GM03348 (cell line): ENCODE measurements at regions not wholly inside any gene's neighbourhood (a gene's known extent, or its start where the extent isn't known, plus 50 kb on each side); places are given as distances from the start of the nearest gene placed in this dataset.

ENCODE experiments used
- DNase-seq: peaks from one replicate; pipeline ENCODE4 v3.0.0; 2012; ENCODE audit warnings: low spot score

DNA sequence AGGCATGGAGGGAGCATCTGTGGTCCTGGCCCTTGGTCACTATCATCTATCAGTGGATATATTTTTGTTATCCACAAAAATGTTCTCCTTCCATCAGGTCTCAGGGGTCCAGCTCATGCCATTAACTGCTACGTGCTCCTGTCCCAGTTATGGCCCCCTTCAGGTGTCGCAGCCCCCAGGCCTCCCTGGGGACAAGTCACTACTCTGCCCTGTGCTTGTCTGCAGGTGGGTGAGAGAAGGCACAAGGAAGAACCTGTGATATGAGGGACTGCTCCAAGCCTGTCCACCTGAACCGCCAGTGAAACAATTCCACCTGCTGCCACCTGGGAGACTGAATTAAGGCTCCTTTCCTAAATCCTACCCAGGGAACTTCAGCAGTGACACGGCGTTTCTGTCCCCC, 229.6 kb upstream of the ID2 start:
- DNase-seq, result no peak

DNA sequence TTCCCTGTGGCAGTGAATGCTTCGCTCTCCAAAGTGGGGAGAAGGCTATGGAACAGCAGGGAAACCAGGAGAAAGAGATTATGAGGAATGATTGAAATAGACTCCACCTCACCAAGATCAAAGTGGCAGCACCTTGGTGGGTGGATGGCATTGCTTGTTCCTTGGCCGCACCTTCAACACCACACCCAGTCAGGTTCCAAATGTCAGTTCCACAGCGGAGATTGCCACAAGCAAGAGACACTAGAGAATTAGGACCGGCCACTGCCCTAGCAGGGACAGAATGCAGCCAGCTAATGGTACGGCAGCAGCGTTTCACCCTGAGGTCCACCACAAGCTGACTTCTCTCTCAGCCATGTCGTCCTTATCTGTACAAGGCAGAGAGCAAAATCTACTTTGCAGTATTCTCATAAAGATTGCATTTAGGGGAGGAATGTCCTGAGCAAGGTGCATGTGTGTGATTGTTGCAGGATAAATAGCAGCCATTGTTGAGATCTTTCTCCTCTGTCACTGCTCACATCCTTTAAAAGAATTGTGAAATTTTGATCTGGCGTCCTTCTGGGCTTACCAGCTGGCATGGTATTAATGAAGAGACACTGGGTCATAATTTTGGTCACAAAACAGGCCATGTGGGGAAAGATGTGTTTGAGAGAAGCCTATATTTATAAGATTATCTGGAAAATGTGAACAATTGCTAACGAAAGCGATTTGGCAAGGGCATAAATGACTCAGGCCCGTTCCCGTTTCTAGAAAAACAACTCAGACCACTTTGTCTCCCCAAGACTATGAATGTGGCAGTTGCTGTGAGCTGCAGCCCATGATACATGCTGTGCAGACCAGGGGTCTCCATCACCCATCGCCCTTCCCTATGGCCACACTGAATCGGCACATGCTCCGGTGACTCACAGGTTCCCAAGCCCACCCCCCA, 228.6 kb upstream of the ID2 start:
- DNase-seq, result peak; percentile 38

DNA sequence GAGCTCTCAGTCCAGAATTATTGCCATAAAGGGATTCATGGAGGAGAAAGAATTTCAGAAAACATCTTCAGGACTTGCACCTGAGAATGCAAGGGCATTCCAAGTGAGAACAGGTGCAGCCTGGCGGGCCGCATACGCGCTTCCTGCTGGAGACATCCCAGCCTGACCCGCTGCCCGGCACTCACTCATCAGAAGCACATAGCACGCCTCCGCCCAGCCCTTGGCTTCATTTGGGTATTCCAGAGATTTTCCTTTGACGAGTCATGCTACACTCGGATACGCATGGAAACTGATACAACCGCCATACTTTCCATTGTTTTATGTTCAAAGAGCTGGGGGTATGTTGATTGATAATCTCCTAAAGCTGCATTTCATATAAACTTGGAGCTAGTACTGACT, 228.0 kb upstream of the ID2 start:
- peak; percentile 55 for DNase-seq

DNA sequence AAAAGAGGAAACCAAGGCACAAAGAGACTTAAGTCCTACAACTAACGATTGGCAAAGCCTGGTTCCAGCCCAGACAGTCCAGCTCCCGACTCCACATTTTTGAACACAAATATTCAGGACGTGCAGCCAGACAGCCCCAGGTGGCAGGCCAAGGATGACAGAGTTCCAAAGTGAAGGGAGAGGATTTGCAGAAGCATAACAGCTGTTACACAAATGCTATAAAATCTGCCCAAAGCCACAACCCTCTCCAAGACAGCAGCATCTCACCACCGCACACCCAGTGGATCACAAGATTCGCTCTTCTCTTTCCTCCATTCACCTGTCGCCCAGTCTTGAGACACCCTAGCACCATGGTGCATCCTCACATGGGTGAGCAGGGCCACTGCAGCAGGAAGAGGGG, 227.1 kb upstream of the ID2 start:
- DNase-seq, result no peak

DNA sequence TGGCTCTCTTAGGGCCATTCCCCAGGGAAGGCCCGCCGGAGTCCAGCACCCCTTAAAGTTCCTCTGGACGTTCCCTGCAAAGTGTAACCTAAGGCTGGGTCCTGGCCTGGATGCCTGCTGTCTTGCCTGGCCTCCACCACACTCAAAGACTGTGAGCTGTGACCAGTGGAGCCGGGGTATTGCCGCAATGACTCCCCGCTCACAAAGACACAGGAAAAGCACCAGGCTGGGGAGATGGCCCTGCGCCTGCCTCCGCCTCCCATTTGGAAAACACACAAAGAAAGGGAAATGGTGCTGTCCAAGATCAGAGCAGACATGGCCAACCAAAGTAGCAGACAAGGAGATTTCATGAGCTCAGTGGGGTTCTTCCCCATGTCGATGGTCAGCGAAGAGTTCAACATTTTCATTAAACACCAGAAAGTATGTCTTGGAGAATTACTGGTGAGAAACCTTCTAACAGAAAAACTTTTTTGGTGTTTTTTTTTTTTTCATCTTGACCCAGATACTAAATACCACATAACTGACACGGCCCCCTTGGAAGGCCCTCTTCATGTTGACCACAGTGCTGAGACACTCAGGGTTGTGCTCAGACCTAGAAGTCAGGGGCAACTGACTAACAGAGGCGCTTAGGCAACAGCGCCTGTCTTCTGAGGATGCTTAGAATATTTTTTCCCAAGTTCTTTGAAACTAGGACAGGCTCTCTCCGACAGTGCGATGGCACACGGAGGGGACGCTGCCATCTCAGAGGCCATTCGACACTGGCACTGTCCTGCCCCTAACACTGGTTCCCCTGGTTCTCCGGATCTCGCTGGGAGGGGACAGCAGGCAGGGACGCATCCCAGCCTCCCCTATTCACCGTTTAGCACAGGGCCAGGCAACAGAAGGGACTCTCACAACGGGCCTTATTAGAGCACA, 226.4 kb upstream of the ID2 start:
- no peak for DNase-seq

DNA sequence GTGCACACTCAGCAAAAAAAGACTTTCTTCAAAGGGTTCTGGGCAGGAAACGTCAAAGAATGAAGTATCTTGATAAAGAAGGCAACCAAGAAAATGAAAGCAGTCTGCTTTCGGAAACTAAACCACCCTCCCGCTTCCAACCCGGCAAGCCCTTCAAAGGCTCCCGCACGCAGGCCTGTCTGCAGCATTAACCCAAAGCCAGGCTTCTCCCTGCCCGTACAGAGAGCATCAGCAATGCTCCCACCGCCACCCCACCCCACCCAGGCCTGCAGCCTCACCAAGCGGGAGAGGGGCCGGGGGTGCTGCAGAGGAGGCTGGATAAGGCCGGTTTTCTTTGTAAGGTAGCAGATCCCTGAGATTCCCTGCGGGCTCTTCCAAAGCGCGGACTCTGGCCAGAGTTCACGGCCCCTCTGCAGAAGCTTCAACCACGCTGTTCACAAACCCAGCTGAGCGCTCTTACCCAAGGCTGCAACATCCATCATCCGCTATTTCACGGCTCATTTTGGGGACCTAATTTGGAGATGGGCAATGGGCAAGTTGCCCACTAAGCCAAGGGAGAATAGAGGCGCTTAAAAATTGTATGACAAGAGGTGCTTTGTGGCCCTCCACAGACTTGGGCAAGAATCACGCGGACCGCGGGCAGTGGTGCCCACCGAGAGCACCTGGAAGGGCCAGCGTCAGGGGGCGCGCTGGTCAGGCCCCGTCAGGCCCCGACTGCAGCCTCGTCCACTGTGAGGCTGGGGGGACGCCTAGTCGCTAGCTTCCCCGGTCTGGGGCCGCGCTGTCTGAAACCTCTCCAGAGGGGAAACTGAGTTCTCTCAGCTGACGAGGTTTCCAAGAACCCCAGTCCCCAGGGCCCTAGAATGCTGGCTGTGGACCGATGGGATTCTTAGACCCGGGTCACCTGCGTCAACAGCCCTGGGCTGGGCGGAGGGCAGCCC, 225.4 kb upstream of the ID2 start:
- no peak for DNase-seq

DNA sequence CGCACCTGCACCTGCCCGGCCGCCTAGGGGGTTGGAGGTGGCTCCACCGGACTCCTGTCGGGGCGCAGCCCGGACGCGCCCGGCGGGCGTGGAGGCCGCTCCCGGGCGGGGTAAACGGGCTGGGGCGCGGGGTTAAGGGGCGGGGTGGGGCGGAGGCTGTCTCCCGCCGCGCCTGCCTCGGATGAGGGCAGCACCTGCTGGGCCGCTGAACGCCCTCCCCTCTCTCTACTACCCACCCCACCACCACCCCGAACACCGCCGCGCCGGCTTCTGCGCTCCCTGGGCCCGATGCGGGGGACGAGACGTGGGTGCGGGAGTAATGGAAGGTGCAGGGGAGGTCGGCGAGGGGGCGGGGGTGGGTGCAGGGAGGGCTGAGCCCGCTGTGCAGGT, 224.8 kb upstream of the ID2 start:
- DNase-seq, result no peak

DNA sequence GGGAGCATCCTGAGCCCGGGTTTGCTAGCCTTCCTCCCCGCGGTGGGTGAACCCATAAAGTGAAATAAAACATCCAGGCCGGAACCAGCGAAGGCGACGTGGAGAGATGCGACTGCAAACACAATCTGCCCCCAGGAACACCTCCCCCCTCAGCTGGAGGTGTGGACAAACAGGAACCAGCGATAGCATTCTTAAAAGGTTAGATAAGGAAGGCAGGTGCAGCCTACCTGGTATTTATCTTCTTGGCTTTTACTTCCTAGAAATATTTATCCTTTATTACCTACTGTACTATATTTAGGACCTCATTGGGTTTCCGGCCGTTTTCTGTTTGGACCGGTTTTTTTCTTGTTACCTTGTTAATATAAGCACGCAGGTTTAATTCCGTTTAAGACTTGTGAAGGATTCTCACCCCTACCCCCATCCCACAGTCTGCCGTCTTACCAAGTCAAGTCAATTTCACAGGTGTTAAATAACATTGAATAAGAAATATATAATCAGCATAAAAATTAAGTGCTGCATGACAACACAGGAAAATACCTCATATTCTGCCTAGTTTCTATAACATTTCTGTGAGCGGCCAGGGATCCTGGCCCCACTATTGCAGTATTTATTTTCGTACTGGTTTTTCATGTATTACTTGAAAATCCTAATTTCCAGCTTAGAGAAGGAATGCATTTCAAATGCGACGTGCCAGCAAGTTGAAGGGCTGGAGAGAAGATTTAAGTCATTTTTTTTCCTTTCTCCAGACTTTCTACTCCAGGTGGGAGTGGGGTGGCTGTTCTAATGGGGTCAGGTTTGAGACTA, 224.0 kb upstream of the ID2 start:
- no peak for DNase-seq

DNA sequence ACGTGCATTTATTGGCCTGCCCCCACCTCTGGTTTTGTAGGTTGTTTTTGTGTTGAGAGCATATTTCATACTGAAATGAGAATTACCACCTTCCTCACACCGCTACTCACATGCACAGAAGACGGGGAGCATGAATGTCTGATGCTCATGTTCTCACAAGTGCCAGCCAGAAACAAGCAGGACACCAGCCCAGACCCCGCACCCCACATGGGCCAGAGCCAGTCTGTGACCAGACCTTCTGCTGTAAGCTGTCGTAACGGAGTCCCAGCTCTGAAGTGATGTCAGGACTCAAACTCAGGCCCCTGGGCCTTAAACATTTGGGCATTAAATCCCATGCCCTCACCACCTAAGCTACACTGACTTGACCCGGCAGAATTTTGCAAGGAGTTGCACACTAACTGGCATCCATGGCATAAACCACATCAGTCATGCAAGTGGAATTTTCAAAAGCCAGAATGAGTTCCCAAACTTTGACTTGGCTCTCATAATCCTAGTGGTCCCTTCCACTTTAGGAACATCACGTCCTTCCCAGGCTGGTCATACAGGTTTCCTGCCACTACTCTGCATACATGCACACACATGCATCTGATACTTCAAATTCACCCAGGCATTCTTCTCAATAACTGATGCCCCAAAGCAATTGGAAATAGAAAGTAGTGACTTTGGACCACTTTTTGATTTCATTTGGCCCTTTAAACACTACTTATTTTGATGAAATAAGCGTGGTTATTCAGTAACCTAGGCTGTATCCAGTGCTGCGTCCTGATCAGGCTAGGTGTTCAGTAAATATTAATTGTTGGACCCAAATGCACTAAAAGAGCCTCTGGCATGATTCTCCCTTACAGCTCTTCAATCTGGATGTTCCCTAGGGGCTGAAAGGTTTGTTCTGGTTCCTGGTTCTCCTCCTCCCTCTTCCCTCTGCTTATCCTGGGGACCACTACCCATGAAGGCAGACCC, 223.1 kb upstream of the ID2 start:
- DNase-seq, result no peak

DNA sequence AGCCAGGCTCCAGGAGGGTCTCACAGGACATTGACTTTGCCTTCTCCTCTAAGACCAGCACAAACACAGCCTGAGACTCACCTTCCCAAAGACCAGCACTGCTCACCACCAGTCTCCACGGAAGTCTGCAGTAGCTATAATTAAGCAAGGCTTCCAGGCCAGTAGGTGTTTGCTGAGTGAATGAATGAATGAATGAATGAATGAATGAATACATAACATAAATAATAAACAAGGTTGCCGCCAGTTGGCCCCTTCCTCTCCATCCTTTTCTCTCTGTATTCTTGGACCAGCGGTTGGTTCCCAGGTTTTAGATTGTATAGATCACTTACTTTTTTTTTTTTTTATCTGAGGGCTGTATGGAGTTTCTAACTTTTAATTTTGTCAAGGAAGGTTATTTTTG, 222.4 kb upstream of the ID2 start:
- DNase-seq, result no peak

DNA sequence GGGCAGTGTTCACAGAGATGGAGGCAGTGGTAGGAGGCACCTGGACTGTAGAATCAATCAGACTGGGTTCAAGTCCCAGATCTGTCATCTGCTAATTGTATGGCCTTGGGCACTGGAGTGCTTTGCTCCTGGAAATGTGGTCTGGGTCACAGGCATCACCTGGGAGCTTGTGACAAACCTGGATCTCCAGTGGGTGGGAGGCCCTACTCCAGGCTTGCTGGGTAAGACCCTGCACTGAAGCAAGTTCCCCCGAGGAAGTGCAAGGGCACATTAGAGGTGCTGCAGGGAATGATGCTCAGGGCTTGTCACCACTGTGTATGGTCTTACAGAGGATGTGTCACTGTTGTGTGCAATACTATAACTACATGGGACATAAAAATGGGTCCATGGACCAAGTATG, 220.5 kb upstream of the ID2 start:
- DNase-seq, result no peak

DNA sequence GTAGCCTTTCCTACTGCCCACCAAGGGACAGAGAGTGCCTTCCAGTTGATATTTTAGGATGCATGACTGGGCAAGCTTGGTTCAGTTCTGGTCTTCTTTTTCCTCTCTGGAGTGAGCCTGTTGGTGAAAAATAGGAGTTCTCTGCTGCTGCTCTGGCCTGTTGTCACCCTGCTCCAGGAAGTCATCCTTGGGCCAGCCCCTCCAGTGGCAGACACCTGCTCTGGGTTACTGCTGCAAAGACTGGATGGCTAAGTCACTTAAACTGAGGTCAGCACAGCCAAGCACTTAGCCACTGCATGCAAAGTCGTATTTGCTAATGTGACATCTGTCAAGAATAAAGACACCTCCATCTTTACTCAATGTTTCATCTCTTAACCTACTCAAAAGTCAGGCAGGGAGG, 219.6 kb upstream of the ID2 start:
- DNase-seq, result no peak

DNA sequence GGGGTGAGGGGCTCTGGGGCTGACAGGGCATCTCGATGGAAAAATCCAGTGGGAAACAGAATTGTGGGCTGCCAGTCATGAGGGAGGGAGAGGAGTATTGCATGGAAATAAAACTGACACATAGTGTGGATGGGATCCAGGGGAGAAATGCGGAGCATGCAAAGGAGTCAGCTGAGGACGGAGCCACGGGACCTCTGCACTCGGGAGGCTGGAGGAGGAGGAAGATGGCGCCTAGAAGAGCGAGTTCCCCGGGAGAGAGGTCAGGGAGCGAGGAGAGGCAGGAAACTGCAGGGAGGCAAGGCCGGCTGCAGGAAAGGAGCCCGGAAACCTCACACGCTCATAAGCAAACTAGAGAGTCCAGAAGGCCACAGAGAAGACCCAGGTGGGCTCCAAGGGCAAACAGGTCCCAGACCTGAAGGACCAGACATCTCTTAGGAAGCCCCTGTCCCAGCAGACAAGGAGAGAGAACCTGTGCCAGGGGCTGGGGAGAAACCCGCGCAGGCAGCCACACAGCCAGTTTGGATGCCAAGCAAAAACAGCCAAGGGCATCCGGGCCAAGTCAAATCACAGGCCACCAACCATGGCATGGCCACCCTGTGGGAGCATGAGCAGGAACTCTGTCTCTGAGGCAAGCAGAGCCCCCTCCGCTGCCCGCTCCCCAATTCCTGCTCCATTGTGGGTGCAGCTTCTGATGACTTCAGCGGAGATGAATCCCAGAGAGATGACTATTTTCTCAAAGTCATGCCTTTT, 218.8 kb upstream of the ID2 start:
- DNase-seq, result no peak

DNA sequence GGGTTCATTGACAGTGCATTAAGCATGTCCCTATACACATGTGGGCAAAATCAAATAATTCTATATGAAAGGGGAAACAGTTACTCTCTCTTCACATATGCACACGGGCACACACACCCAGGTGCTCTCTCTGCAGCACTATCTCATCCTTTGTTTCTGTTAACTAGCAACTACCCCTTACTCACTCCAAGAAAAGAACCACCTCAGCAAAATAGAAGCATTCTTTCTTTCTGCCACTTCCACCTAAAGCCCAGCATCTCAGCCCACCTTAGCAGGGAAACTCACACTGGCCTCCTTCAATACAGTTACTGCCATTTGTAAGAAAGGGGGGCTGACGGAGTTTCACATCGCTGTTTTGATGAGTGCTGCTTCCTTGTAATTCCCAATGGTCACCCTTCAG, 216.3 kb upstream of the ID2 start:
- DNase-seq, result no peak

DNA sequence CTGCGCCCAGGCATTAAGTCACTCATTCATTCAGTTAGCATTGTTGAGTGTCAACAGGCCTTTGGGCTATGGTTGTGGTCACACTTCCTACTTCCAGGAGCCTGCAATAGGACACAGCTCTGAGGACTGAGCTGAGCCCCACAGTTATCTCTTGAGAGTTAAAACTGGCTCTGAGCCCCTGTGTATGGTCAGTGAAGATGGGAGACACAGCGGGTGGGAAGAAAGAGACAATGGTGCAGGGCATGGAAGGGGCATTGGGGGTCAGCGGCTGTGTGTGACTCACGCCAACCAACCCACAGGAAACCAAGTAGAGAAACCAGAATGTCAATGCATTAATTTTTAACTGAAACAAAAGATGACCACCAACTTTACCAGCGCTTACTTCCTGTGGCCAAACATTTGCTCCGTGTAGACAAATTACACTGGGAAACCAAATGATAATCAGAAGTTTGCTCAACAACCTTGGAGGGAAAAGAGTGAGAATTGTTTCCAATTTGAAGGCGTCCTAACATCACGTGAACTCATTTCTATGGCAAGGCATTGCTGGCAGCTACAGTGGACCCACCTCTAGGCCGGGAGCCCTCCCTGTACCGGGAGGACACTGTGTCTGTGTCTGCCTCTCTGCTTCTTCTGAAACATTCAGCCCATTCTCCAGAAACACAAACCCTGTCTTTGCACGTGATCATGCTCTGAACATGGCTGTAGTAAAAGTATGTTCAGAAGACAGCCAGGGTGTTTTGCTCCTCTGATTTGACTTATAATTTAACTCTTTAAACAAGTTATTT, 212.0 kb upstream of the ID2 start:
- no peak for DNase-seq

DNA sequence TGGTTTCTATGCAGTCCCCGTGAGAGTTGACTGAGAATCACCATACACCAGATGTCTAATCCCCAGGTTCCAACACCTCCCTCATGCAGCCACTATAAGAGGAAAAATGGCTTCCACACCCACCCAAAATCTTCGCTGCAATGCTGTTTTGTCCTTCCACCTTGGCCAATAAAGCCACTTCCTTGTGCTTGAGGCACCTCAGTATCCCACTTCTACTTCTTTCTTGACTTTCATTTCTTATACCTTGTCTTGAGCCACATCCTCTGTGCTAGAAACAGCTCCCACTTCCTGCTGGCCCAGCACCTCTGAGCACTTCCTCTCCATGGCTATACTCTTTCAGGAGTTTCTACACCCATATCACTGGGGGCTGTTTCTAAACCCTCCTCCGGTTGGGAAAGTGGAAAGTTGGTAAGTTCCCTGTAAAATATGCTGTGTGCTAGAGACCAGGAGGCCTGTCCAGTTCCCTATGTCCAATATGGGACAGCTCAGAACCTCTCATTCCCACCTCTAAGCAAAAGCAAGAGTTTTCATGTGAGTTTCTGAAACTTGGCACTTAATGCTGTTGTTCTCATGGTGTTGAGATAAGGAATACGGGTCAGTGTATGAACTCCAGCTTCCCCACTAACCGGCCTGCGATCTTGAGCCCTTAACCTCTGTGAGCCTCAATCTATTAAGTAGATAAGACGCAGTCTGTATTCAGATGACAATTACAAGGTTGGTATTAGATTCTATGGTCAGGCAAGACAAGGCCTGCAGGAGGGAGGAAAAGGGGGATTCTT, 209.1 kb upstream of the ID2 start:
- DNase-seq, result no peak

DNA sequence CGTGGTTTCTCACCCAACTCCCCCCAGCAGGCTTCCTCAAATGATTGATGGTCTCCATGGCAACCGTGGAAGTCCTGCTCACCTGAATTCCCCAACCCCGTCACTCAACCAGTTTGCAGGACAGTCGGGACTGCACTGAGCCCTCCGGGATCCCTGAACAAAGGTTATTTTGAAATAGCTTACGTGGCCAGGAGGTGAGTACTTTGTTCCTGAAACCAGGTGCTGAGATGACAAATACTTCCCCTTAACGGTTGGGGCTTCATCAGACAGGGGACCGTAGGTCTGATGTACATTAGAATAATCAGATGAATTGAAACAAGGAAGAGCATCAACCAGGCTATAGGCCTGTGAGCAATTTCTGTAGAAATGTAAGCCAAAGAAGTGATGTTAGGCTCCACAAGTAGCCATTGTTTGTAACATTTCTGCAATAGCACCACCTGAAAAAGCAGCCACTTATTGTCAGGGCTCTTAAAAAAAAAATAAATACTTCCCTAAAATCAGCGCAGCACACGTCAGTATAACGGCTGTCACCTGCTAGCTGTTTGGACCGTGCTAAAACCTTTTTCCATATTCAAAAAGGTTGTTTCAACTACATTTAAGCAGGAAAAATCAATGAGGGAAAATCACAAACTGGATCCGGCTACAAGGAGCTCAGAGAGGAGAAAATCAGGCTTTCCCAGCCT, 206.4 kb upstream of the ID2 start:
- no peak for DNase-seq
